ENCODE measurements at regions not wholly inside any gene's neighbourhood (a gene's known extent, or its start where the extent isn't known, plus 50 kb on each side); places are given as distances from the start of the nearest gene placed in this dataset.
"Not testable (repeated sequence)": the region's sequence is repeated elsewhere in the genome, so short reads cannot be mapped to it uniquely, and the experiment has no call there.

GRCh38 chr12:131387281-131388163, 323.4 kb upstream of the SFSWAP start:
- Histone ChIP-seq H4K91ac (ENCODE audit: insufficient read depth, low read depth, low read length) (no peak overlapping the region), H3K14ac (replicated peaks; ENCODE audit: low read depth, low read length) (no peak overlapping the region), H3K9ac (ENCODE audit: low read depth, low read length) (no peak overlapping the region), H3K4me3 (ENCODE audit: insufficient read depth, low read depth, low read length) (no peak overlapping the region), H3K18ac (ENCODE audit: low read depth, low read length) (no peak overlapping the region), H3K9me1 (ENCODE audit: insufficient read depth, low read length) (no peaks in the 10 kb centered on the region), H3K56ac (ENCODE audit: extremely low read depth, insufficient read depth, low read length) (no peak overlapping the region), H3K9me3 (ENCODE audit: control insufficient read depth, insufficient read depth, low read length) (peaks cover 42% of the 10 kb centered on the region; the same call in 1 of the 2 replicates), H3K27me3 (ENCODE audit: control insufficient read depth, insufficient read depth, low read length) (no peaks in the 10 kb centered on the region), H3K79me1 (ENCODE audit: low read depth in 1 of 2, low read length in 2 of 2) (no peaks in the 10 kb centered on the region), H2BK120ac (ENCODE audit: low read depth, low read length) (no peak overlapping the region), H3K36me3 (ENCODE audit: control insufficient read depth, insufficient read depth, low read length) (no peaks in the 10 kb centered on the region), H4K20me1 (ENCODE audit: insufficient read depth, low read length) (no peaks in the 10 kb centered on the region), H2AK5ac (ENCODE audit: low read depth, low read length) (no peak overlapping the region), H4K8ac (ENCODE audit: low read depth in 2 of 2, low read length in 2 of 2) (no peak overlapping the region), H2AK9ac (replicated peaks; ENCODE audit: low read depth, low read length, poor library complexity) (no peak overlapping the region), H3K4ac (ENCODE audit: low read depth, low read length) (no peak overlapping the region), H3K27ac (ENCODE audit: insufficient read depth, low read length) (no peak overlapping the region), H2BK15ac (ENCODE audit: low read depth, low read length) (no peak overlapping the region), H2BK5ac (ENCODE audit: low read depth, low read length, poor library complexity, severe bottlenecking) (no peak overlapping the region), H4K5ac (ENCODE audit: low read depth, low read length) (no peak overlapping the region), H2AFZ (replicated peaks; ENCODE audit: low read length, poor library complexity) (no peak overlapping the region), H2BK20ac (ENCODE audit: low read depth, low read length) (no peak overlapping the region), H3K4me2 (ENCODE audit: low read depth, low read length) (no peak overlapping the region), H3K23ac (ENCODE audit: low read depth, low read length) (no peak overlapping the region), H3K4me1 (ENCODE audit: control insufficient read depth, insufficient read depth, low read length) (no peaks in the 10 kb centered on the region)
- intact Hi-C loops (cut with micrococcal nuclease) (no loop called here), dilution Hi-C loops (cut with HindIII; ENCODE audit: low sequenced_read_pairs, unreplicated experiment) (no loop called here), in situ Hi-C loops (cut with MboI; ENCODE audit: low sequenced_read_pairs) (no loop called here)
- ChIA-PET CTCF (no interaction called here), POLR2A (ENCODE audit: unreplicated experiment) (no interaction called here)
- WGBS, 2 experiments (ENCODE audit: extremely low coverage in 2 of 2, insufficient read length in 1 of 2): 48% methylated on average over 6 of the region's 35 CpGs; no CpG with 5 or more reads in 1 of the 2 experiments
- no TSS peak for BruUV-seq (replicated peaks)
- ATAC-seq (ENCODE audit: low read depth): no peak
- TF ChIP-seq SMC3 (IDR thresholded peaks at IDR 0.05; ENCODE audit: low read depth, low read length): no peak
- no peak for DNase-seq

GRCh38 chr12:131388164-131389053, 322.5 kb upstream of the SFSWAP start:
- H2AK5ac ChIP-seq (ENCODE audit: low read depth, low read length); H3K27ac ChIP-seq (ENCODE audit: insufficient read depth, low read length); H3K18ac ChIP-seq (ENCODE audit: low read depth, low read length); H4K20me1 ChIP-seq (ENCODE audit: insufficient read depth, low read length); H2BK20ac ChIP-seq (ENCODE audit: low read depth, low read length); H4K91ac ChIP-seq (ENCODE audit: insufficient read depth, low read depth, low read length); CTCF ChIA-PET; H2BK15ac ChIP-seq (ENCODE audit: low read depth, low read length); ATAC-seq (ENCODE audit: low read depth); H2BK5ac ChIP-seq (ENCODE audit: low read depth, low read length, poor library complexity, severe bottlenecking); BruUV-seq (replicated peaks); H3K27me3 ChIP-seq (ENCODE audit: control insufficient read depth, insufficient read depth, low read length); H4K8ac ChIP-seq (ENCODE audit: low read depth in 2 of 2, low read length in 2 of 2); H3K23ac ChIP-seq (ENCODE audit: low read depth, low read length); H3K4ac ChIP-seq (ENCODE audit: low read depth, low read length); DNase-seq; intact Hi-C loops (cut with micrococcal nuclease); H4K5ac ChIP-seq (ENCODE audit: low read depth, low read length); H2AFZ ChIP-seq (replicated peaks; ENCODE audit: low read length, poor library complexity); dilution Hi-C loops (cut with HindIII; ENCODE audit: low sequenced_read_pairs, unreplicated experiment); H3K9me1 ChIP-seq (ENCODE audit: insufficient read depth, low read length); H3K4me1 ChIP-seq (ENCODE audit: control insufficient read depth, insufficient read depth, low read length); H3K56ac ChIP-seq (ENCODE audit: extremely low read depth, insufficient read depth, low read length); H3K4me2 ChIP-seq (ENCODE audit: low read depth, low read length); H3K79me1 ChIP-seq (ENCODE audit: low read depth in 1 of 2, low read length in 2 of 2); H2BK120ac ChIP-seq (ENCODE audit: low read depth, low read length); POLR2A ChIA-PET (ENCODE audit: unreplicated experiment); H3K36me3 ChIP-seq (ENCODE audit: control insufficient read depth, insufficient read depth, low read length); H2AK9ac ChIP-seq (replicated peaks; ENCODE audit: low read depth, low read length, poor library complexity); H3K4me3 ChIP-seq (ENCODE audit: insufficient read depth, low read depth, low read length); in situ Hi-C loops (cut with MboI; ENCODE audit: low sequenced_read_pairs); H3K9ac ChIP-seq (ENCODE audit: low read depth, low read length); H3K14ac ChIP-seq (replicated peaks; ENCODE audit: low read depth, low read length): not testable (repeated sequence)
- H3K9me3 ChIP-seq (ENCODE audit: control insufficient read depth, insufficient read depth, low read length): peaks cover 39% of the 10 kb centered on the region; the same call in 1 of the 2 replicates
- WGBS, 2 experiments (ENCODE audit: extremely low coverage in 2 of 2, insufficient read length in 1 of 2): 0% methylated on average over 1 of the region's 10 CpGs; no CpG with 5 or more reads in 1 of the 2 experiments

Data from IMR-90 (cell line).